Keratinocyte (primary cell): ENCODE measurements at regions not wholly inside any gene's neighbourhood (a gene's known extent, or its start where the extent isn't known, plus 50 kb on each side); places are given as distances from the start of the nearest gene placed in this dataset.

Experiments
- DNase-seq: peaks from one replicate; pipeline ENCODE4 v3.0.0-alpha.2; 2011; ENCODE audit warnings: low read depth, missing footprints, low spot score
- FAIRE-seq: peaks from 2 replicates; lab custom pipeline; 2011; peaks lifted over from hg19 to GRCh38; lab: Jason Lieb, UNC
- H2AFZ ChIP-seq: 2 replicates; pipeline ENCODE4 v1.6.0; 2012; ENCODE audit warnings: low read length, control low read depth, inconsistent platforms; ENCODE audit not compliant: control insufficient read depth
- H3K27ac ChIP-seq: 2 replicates; pipeline ENCODE4 v1.5.1; 2011; ENCODE audit warnings: low read length; ENCODE audit not compliant: control insufficient read depth, insufficient read depth
- H3K27me3 ChIP-seq: 3 replicates; pipeline ENCODE4 v1.6.0; 2011; ENCODE audit warnings: low read length; ENCODE audit not compliant: control insufficient read depth, insufficient read depth; ENCODE audit errors: extremely low read depth
- H3K36me3 ChIP-seq, 2 experiments: 2 replicates in 1 of 2; 3 replicates in 1 of 2; pipeline ENCODE4 v1.5.1; 2011; ENCODE audit warnings: low read length in 2 of 2, mild to moderate bottlenecking in 1 of 2; ENCODE audit not compliant: control insufficient read depth in 2 of 2, insufficient read depth in 2 of 2; ENCODE audit errors: extremely low read depth in 1 of 2
- H3K4me1 ChIP-seq: 3 replicates; pipeline ENCODE4 v1.5.1; 2011; ENCODE audit warnings: low read length; ENCODE audit not compliant: control insufficient read depth, insufficient read depth; ENCODE audit errors: extremely low read depth
- H3K4me2 ChIP-seq: 3 replicates; pipeline ENCODE4 v1.6.0; 2011; ENCODE audit warnings: low read depth, low read length; ENCODE audit not compliant: control insufficient read depth, insufficient read depth; ENCODE audit errors: extremely low read depth
- H3K4me3 ChIP-seq, 3 experiments: fragments of 200-600 bp in 1 of 3; sonication (generic) in 1 of 3; 2 replicates in 2 of 3; 3 replicates in 1 of 3; pipeline ENCODE4 v1.5.1; 2011 to 2016; ENCODE audit warnings: low read length in 3 of 3, mild to moderate bottlenecking in 3 of 3, control low read depth in 2 of 3, inconsistent platforms in 1 of 3, low read depth in 1 of 3, mixed read lengths in 1 of 3, mixed run types in 1 of 3, moderate library complexity in 1 of 3; ENCODE audit not compliant: control insufficient read depth in 2 of 3, insufficient read depth in 2 of 3; ENCODE audit errors: extremely low read depth in 1 of 3
- H3K79me2 ChIP-seq: 2 replicates; pipeline ENCODE4 v1.6.0; 2012; ENCODE audit warnings: low read length; ENCODE audit not compliant: control insufficient read depth, insufficient read depth
- H3K9ac ChIP-seq: 3 replicates; pipeline ENCODE4 v1.6.0; 2011; ENCODE audit warnings: low read length; ENCODE audit not compliant: control insufficient read depth, insufficient read depth; ENCODE audit errors: extremely low read depth
- H3K9me1 ChIP-seq: 3 replicates; pipeline ENCODE4 v1.6.0; 2011; ENCODE audit warnings: low read length; ENCODE audit not compliant: control insufficient read depth, insufficient read depth; ENCODE audit errors: extremely low read depth
- H3K9me3 ChIP-seq: 2 replicates; pipeline ENCODE4 v1.5.1; 2012; ENCODE audit warnings: low read depth, low read length; ENCODE audit not compliant: control insufficient read depth
- H4K20me1 ChIP-seq: 3 replicates; pipeline ENCODE4 v1.6.0; 2011; ENCODE audit warnings: low read length; ENCODE audit not compliant: control insufficient read depth, insufficient read depth; ENCODE audit errors: extremely low read depth
- CTCF ChIP-seq, 3 experiments: IDR thresholded peaks in 1 of 3; conservative IDR thresholded peaks in 1 of 3; optimal IDR thresholded peaks in 1 of 3; 2 replicates in 2 of 3; 3 replicates in 1 of 3; pipeline versions ENCODE3 to v1.5.1; 2011; ENCODE audit warnings: low read length in 3 of 3, mild to moderate bottlenecking in 3 of 3, moderate library complexity in 2 of 3, control low read depth in 1 of 3, inconsistent platforms in 1 of 3; ENCODE audit not compliant: insufficient read depth in 2 of 3; ENCODE audit errors: extremely low read depth in 1 of 3
- EZH2 ChIP-seq: IDR thresholded peaks from one replicate; pipeline ENCODE4 v1.6.1; 2012; ENCODE audit warnings: inconsistent platforms, mild to moderate bottlenecking, low read length, moderate library complexity
- dilution Hi-C: fragments of 300-500 bp; cut with MboI; formaldehyde crosslinking; loops from one replicate; pipeline ENCODE4 v1.7.0; 2020; ENCODE audit warnings: low sequenced_read_pairs; ENCODE audit not compliant: extremely low pct_ligation_motif_present

- no peaks in the 10 kb centered on the region for H4K20me1 ChIP-seq
- H3K9ac ChIP-seq: no peak overlapping the region
- no peak for DNase-seq
- H3K27me3 ChIP-seq: no peaks in the 10 kb centered on the region
- TF ChIP-seq CTCF (optimal IDR thresholded peaks at IDR 0.05 in 1 of 3, IDR thresholded peaks at IDR 0.05 in 1 of 3, conservative IDR thresholded peaks at IDR 0.05 in 1 of 3; ENCODE audit: extremely low read depth in 1 of 3, insufficient read depth in 2 of 3, low read length in 3 of 3) (no peak), EZH2 (no peak)
- dilution Hi-C loops: no loop called here
- H3K79me2 ChIP-seq: no peaks in the 10 kb centered on the region
- FAIRE-seq: no peak
- H3K9me3 ChIP-seq: no peaks in the 10 kb centered on the region
- no peak overlapping the region for H3K4me2 ChIP-seq
- no peaks in the 10 kb centered on the region for H3K4me1 ChIP-seq
- no peak overlapping the region for H3K4me3 ChIP-seq
- no peak overlapping the region for H2AFZ ChIP-seq
- no peak overlapping the region for H3K27ac ChIP-seq
- no peaks in the 10 kb centered on the region for H3K9me1 ChIP-seq
- H3K36me3 ChIP-seq: no peaks in the 10 kb centered on the region
Measured at GRCh38 chr1:68963353-68963752, 466.5 kb upstream of the DEPDC1 start.

GRCh38 chr1:68969441-68969840 lies 472.6 kb upstream of the DEPDC1 start:
- no peaks in the 10 kb centered on the region for H4K20me1 ChIP-seq
- no peak overlapping the region for H3K4me2 ChIP-seq
- no peak overlapping the region for H3K27ac ChIP-seq
- no peak overlapping the region for H3K4me3 ChIP-seq
- H2AFZ ChIP-seq: no peak overlapping the region
- no peaks in the 10 kb centered on the region for H3K9me1 ChIP-seq
- FAIRE-seq (no peak), DNase-seq (no peak)
- H3K9me3 ChIP-seq: no peaks in the 10 kb centered on the region
- H3K27me3 ChIP-seq: no peaks in the 10 kb centered on the region
- no peak overlapping the region for H3K9ac ChIP-seq
- dilution Hi-C loops: no loop called here
- H3K4me1 ChIP-seq: no peaks in the 10 kb centered on the region
- TF ChIP-seq EZH2 (no peak), CTCF (optimal IDR thresholded peaks at IDR 0.05 in 1 of 3, IDR thresholded peaks at IDR 0.05 in 1 of 3, conservative IDR thresholded peaks at IDR 0.05 in 1 of 3; ENCODE audit: extremely low read depth in 1 of 3, insufficient read depth in 2 of 3, low read length in 3 of 3) (no peak)
- no peaks in the 10 kb centered on the region for H3K36me3 ChIP-seq
- no peaks in the 10 kb centered on the region for H3K79me2 ChIP-seq
